ENCODE measurements at regions not wholly inside any gene's neighbourhood (a gene's known extent, or its start where the extent isn't known, plus 50 kb on each side); places are given as distances from the start of the nearest gene placed in this dataset.

DNA sequence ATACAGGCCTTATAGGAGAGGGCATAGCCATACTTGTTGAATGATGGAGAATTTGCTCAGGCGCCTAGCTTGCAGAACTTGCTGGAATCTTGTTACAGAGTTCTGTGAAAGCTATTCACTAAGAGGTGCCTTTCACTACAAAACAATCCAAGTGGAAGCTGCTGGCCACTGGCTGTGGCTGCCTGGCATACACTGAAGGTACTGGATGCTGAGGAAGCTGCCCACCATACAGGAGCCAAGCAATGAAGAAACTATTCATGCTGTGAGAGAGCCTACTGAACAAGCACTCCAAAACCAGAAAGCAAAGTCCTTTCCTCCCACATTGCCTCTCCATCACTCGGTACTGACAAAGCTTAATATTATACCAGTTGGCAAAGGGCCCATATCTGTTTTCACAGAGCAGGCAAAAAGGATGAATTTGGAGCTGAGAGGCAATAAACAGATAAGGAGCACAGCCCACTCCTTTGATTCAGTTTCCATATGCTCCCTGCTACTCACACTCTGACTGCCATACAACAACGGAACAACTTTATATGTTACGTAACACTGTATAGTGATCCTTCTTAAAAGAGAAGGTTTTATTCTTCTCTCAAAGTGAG, 192.6 kb upstream of the ALCAM start:
- no peak for TF ChIP-seq GLIS3 (CRISPR knock-in tag; IDR thresholded peaks at IDR 0.05)
- TF ChIP-seq CREB5 (CRISPR knock-in tag; IDR thresholded peaks at IDR 0.05; ENCODE audit: low read depth) = no peak
- no peak for TF ChIP-seq BACH2 (CRISPR knock-in tag; IDR thresholded peaks at IDR 0.05; ENCODE audit: borderline replicate concordance)
- TF ChIP-seq ZNF565 (CRISPR knock-in tag; conservative IDR thresholded peaks at IDR 0.05; ENCODE audit: low read depth) = no peak
- TF ChIP-seq ZFP30 (CRISPR knock-in tag; IDR thresholded peaks at IDR 0.05) = no peak
- no peak for TF ChIP-seq PPARA (CRISPR knock-in tag; IDR thresholded peaks at IDR 0.05; ENCODE audit: borderline replicate concordance)
- TF ChIP-seq ZFP3 (CRISPR knock-in tag; IDR thresholded peaks at IDR 0.05) = no peak
- no peak for TF ChIP-seq POU6F1 (CRISPR knock-in tag; IDR thresholded peaks at IDR 0.05; ENCODE audit: borderline replicate concordance, low read depth)
- TF ChIP-seq, protein P1, sequence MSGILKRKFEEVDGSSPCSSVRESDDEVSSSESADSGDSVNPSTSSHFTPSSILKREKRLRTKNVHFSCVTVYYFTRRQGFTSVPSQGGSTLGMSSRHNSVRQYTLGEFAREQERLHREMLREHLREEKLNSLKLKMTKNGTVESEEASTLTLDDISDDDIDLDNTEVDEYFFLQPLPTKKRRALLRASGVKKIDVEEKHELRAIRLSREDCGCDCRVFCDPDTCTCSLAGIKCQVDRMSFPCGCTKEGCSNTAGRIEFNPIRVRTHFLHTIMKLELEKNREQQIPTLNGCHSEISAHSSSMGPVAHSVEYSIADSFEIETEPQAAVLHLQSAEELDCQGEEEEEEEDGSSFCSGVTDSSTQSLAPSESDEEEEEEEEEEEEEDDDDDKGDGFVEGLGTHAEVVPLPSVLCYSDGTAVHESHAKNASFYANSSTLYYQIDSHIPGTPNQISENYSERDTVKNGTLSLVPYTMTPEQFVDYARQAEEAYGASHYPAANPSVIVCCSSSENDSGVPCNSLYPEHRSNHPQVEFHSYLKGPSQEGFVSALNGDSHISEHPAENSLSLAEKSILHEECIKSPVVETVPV (CRISPR knock-in tag; IDR thresholded peaks at IDR 0.05) = no peak
- no peak for TF ChIP-seq SNAI2 (CRISPR knock-in tag; IDR thresholded peaks at IDR 0.05)
- TF ChIP-seq RARB (CRISPR knock-in tag; IDR thresholded peaks at IDR 0.05) = no peak
- TF ChIP-seq, protein P2, sequence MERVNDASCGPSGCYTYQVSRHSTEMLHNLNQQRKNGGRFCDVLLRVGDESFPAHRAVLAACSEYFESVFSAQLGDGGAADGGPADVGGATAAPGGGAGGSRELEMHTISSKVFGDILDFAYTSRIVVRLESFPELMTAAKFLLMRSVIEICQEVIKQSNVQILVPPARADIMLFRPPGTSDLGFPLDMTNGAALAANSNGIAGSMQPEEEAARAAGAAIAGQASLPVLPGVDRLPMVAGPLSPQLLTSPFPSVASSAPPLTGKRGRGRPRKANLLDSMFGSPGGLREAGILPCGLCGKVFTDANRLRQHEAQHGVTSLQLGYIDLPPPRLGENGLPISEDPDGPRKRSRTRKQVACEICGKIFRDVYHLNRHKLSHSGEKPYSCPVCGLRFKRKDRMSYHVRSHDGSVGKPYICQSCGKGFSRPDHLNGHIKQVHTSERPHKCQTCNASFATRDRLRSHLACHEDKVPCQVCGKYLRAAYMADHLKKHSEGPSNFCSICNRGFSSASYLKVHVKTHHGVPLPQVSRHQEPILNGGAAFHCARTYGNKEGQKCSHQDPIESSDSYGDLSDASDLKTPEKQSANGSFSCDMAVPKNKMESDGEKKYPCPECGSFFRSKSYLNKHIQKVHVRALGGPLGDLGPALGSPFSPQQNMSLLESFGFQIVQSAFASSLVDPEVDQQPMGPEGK (CRISPR knock-in tag; IDR thresholded peaks at IDR 0.05; ENCODE audit: borderline replicate concordance) = no peak
